ENCODE measurements at regions not wholly inside any gene's neighbourhood (a gene's known extent, or its start where the extent isn't known, plus 50 kb on each side); places are given as distances from the start of the nearest gene placed in this dataset.
A peak's percentile ranks its signal among the peaks of the same experiment; 100 is the strongest.

DNA sequence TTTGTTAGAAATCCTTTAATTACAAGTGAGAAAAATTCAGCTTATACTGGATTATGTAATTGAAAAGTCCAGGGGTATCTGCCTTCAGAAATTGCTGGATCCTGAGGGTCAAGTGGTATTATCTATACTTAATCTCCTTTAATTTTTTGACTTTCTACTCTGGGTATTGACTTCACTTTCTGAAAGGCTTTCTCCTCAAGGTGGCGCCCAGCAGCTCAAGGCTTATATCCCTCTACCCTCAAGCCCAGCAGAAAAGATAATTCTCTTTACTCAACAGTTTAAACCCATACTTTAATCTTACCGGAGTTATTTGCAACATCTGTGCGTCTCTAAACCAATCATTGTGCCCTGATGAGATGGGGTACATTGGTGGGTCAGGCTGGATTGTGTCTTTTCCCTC lies 129.5 kb downstream of the LARP7 start:
- Histone ChIP-seq H3K4ac (ENCODE audit: low read depth, low read length) (no peak overlapping the region), H4K8ac (ENCODE audit: low read depth in 2 of 2, low read length in 2 of 2) (no peak overlapping the region), H4K20me1 (ENCODE audit: insufficient read depth, low read length) (no peaks in the 10 kb centered on the region), H3K56ac (ENCODE audit: extremely low read depth, insufficient read depth, low read length) (no peak overlapping the region), H3K27me3 (ENCODE audit: control insufficient read depth, insufficient read depth, low read length) (no peaks in the 10 kb centered on the region), H3K18ac (ENCODE audit: low read depth, low read length) (no peak overlapping the region), H4K91ac (ENCODE audit: insufficient read depth, low read depth, low read length) (no peak overlapping the region), H3K14ac (replicated peaks; ENCODE audit: low read depth, low read length) (no peak overlapping the region), H2BK20ac (ENCODE audit: low read depth, low read length) (no peak overlapping the region), H3K36me3 (ENCODE audit: control insufficient read depth, insufficient read depth, low read length) (no peaks in the 10 kb centered on the region), H2AK9ac (replicated peaks; ENCODE audit: low read depth, low read length, poor library complexity) (no peak overlapping the region), H3K4me2 (ENCODE audit: low read depth, low read length) (no peak overlapping the region), H3K9ac (ENCODE audit: low read depth, low read length) (no peak overlapping the region), H2BK120ac (ENCODE audit: low read depth, low read length) (no peak overlapping the region), H2AFZ (replicated peaks; ENCODE audit: low read length, poor library complexity) (no peak overlapping the region), H3K4me3 (ENCODE audit: insufficient read depth, low read depth, low read length) (no peak overlapping the region), H2BK15ac (ENCODE audit: low read depth, low read length) (no peak overlapping the region), H2AK5ac (ENCODE audit: low read depth, low read length) (no peak overlapping the region), H3K79me1 (ENCODE audit: low read depth in 1 of 2, low read length in 2 of 2) (no peaks in the 10 kb centered on the region), H3K4me1 (ENCODE audit: control insufficient read depth, insufficient read depth, low read length) (no peaks in the 10 kb centered on the region), H4K5ac (ENCODE audit: low read depth, low read length) (no peak overlapping the region), H2BK5ac (ENCODE audit: low read depth, low read length, poor library complexity, severe bottlenecking) (no peak overlapping the region), H3K27ac (ENCODE audit: insufficient read depth, low read length) (no peak overlapping the region), H3K9me3 (ENCODE audit: control insufficient read depth, insufficient read depth, low read length) (no peaks in the 10 kb centered on the region), H3K9me1 (ENCODE audit: insufficient read depth, low read length) (no peaks in the 10 kb centered on the region), H3K23ac (ENCODE audit: low read depth, low read length) (no peak overlapping the region)
- CTCF ChIA-PET: interaction anchor here (0.6 to 1.5 kb wide), 5 partner anchors 12 to 175 kb away, joined by 3 to 6 read pairs (median 3); no protein-coding TSS in a partner anchor
- ATAC-seq (ENCODE audit: low read depth) (no peak; the same call in 1 of the 2 replicates), DNase-seq (peak; percentile 17)
- dilution Hi-C loops (cut with HindIII; ENCODE audit: low sequenced_read_pairs, unreplicated experiment) (no loop called here), intact Hi-C loops (cut with micrococcal nuclease) (loop anchor here (1.0 to 10.0 kb wide), 3 partner anchors 172 to 672 kb away; no protein-coding TSS in a partner anchor), in situ Hi-C loops (cut with MboI; ENCODE audit: low sequenced_read_pairs) (loop anchor here (5.0 to 10.0 kb wide), 2 partner anchors 134 to 432 kb away; no protein-coding TSS in a partner anchor)
- TF ChIP-seq SMC3 (IDR thresholded peaks at IDR 0.05; ENCODE audit: low read depth, low read length) (peak; percentile 29; the same call in 1 of the 2 replicates), MAZ (IDR thresholded peaks at IDR 0.05; ENCODE audit: borderline replicate concordance, low read depth, low read length) (no peak), RAD21 (IDR thresholded peaks at IDR 0.05; ENCODE audit: low read length) (peak; percentile 20; the same call in 1 of the 2 replicates)
- TF ChIP-seq, protein P1, sequence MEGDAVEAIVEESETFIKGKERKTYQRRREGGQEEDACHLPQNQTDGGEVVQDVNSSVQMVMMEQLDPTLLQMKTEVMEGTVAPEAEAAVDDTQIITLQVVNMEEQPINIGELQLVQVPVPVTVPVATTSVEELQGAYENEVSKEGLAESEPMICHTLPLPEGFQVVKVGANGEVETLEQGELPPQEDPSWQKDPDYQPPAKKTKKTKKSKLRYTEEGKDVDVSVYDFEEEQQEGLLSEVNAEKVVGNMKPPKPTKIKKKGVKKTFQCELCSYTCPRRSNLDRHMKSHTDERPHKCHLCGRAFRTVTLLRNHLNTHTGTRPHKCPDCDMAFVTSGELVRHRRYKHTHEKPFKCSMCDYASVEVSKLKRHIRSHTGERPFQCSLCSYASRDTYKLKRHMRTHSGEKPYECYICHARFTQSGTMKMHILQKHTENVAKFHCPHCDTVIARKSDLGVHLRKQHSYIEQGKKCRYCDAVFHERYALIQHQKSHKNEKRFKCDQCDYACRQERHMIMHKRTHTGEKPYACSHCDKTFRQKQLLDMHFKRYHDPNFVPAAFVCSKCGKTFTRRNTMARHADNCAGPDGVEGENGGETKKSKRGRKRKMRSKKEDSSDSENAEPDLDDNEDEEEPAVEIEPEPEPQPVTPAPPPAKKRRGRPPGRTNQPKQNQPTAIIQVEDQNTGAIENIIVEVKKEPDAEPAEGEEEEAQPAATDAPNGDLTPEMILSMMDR (conservative IDR thresholded peaks at IDR 0.05; ENCODE audit: low read depth, low read length): peak; percentile 39
- WGBS, 2 experiments (ENCODE audit: extremely low coverage in 2 of 2, insufficient read length in 1 of 2): no CpG with 5 or more reads among the region's 3 CpGs
- POLR2A ChIA-PET (ENCODE audit: unreplicated experiment): no interaction called here
- no TSS peak for BruUV-seq (replicated peaks)

All from IMR-90 (cell line).